Osteoblast (primary cell): ENCODE measurements at regions not wholly inside any gene's neighbourhood (a gene's known extent, or its start where the extent isn't known, plus 50 kb on each side); places are given as distances from the start of the nearest gene placed in this dataset.
A peak's percentile ranks its signal among the peaks of the same experiment; 100 is the strongest.

Experiments used
- DNase-seq: peaks from one replicate; pipeline ENCODE4 v3.0.0; 2011; ENCODE audit warnings: low spot score, mixed read lengths; ENCODE audit not compliant: insufficient read length; ENCODE audit errors: missing footprints
- H2AFZ ChIP-seq: 2 replicates; pipeline ENCODE4 v1.6.0; 2011; ENCODE audit warnings: mild to moderate bottlenecking, low read length
- H3K27ac ChIP-seq: 2 replicates; pipeline ENCODE4 v1.5.1; 2011; ENCODE audit warnings: mild to moderate bottlenecking, low read depth, low read length, moderate library complexity
- H3K27me3 ChIP-seq: 2 replicates; pipeline ENCODE4 v1.6.0; 2012; ENCODE audit warnings: mild to moderate bottlenecking, control low read depth, inconsistent platforms, low read length, moderate library complexity; ENCODE audit not compliant: insufficient read depth
- H3K36me3 ChIP-seq: 2 replicates; pipeline ENCODE4 v1.5.1; 2011; ENCODE audit warnings: mild to moderate bottlenecking, low read length, control low read depth, moderate library complexity; ENCODE audit not compliant: insufficient read depth
- H3K4me1 ChIP-seq: 2 replicates; pipeline ENCODE4 v1.5.1; 2011; ENCODE audit warnings: mild to moderate bottlenecking, low read length, control low read depth, moderate library complexity; ENCODE audit not compliant: insufficient read depth
- H3K4me2 ChIP-seq: 2 replicates; pipeline ENCODE4 v1.6.0; 2011; ENCODE audit warnings: mild to moderate bottlenecking, low read length; ENCODE audit not compliant: insufficient read depth
- H3K4me3 ChIP-seq: fragments of 200-600 bp; sonication (generic); 3 replicates; pipeline ENCODE4 v1.5.1; 2012; ENCODE audit warnings: mild to moderate bottlenecking, low read length, inconsistent platforms; ENCODE audit not compliant: insufficient read depth
- H3K79me2 ChIP-seq: 2 replicates; pipeline ENCODE4 v1.6.0; 2012; ENCODE audit warnings: mild to moderate bottlenecking, low read length, control low read depth, inconsistent platforms; ENCODE audit not compliant: insufficient read depth
- H3K9me3 ChIP-seq: 2 replicates; pipeline ENCODE4 v1.5.1; 2011; ENCODE audit warnings: low read depth, low read length, control low read depth
- H4K20me1 ChIP-seq: 2 replicates; pipeline ENCODE4 v1.6.0; 2012; ENCODE audit warnings: mild to moderate bottlenecking, low read length, control low read depth; ENCODE audit not compliant: insufficient read depth
- TF ChIP-seq, protein P1 (sequence below): IDR thresholded peaks from 2 replicates; pipeline ENCODE4 v1.5.1; 2011; ENCODE audit warnings: mild to moderate bottlenecking, low read depth, low read length, moderate library complexity; ENCODE audit errors: extremely low read depth

DNA sequence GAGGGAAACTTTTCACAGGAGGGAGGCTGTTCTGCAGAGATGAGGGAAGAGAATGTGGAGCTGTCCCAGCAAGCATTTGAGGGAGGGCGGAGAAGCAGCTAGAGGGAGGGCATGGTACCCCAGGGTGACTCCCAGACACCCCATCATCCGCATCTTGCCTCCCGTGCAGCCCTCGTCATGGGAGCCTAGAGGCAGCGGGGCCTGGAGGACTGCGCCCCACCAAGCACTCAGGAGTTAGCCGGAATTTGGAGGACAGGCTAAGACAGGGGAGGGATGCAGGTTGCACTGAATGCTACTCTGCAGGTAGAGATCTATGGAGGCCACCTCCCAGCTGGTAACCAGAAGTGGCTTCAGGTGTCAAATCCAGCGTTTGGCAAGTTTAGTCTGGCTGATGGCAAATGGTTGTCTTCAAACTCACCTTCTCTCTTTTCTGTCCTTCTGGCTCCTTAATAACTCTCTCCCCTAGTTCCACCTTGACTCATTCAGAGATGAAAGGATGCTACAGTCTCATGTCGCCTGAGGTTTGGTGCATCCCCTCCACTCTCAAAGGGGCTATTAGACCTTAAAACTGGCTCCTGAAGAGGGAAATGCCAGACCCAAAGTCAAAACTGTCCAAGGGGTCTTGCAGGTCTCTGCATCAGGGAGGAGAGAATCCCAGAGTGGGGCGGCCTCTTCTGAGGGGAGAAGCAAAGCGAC lies 155.9 kb upstream of the TLE3 start:
- Histone ChIP-seq H3K4me2 (no peak overlapping the region), H2AFZ (no peak overlapping the region), H3K79me2 (no peaks in the 10 kb centered on the region), H3K4me3 (no peak overlapping the region), H3K27ac (no peak overlapping the region), H3K9me3 (no peaks in the 10 kb centered on the region), H3K4me1 (peaks cover 5% of the 10 kb centered on the region), H4K20me1 (no peaks in the 10 kb centered on the region), H3K36me3 (no peaks in the 10 kb centered on the region), H3K27me3 (peaks cover 12% of the 10 kb centered on the region)
- TF ChIP-seq, protein P1, sequence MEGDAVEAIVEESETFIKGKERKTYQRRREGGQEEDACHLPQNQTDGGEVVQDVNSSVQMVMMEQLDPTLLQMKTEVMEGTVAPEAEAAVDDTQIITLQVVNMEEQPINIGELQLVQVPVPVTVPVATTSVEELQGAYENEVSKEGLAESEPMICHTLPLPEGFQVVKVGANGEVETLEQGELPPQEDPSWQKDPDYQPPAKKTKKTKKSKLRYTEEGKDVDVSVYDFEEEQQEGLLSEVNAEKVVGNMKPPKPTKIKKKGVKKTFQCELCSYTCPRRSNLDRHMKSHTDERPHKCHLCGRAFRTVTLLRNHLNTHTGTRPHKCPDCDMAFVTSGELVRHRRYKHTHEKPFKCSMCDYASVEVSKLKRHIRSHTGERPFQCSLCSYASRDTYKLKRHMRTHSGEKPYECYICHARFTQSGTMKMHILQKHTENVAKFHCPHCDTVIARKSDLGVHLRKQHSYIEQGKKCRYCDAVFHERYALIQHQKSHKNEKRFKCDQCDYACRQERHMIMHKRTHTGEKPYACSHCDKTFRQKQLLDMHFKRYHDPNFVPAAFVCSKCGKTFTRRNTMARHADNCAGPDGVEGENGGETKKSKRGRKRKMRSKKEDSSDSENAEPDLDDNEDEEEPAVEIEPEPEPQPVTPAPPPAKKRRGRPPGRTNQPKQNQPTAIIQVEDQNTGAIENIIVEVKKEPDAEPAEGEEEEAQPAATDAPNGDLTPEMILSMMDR = no peak
- DNase-seq = peak; percentile 18

DNA sequence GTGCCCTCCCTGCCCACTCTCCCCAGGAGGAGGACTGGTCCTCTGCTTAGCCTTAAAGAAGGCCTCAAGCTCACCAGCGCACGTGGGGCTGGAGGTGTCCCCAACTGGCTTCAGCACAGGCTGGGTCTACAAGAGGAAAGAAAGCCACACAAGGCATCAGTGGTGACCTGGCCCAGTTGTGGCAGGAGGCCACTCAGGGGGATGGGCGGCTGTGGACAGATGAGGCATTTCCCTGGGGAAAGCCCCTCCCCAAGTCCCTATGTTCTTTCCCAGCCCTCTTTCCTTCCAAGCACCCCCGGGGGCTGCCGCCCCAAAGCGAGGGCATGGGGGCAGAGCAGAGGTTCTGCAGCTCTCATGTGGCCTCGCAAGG lies 155.2 kb upstream of the TLE3 start:
- Histone ChIP-seq H3K27ac (no peak overlapping the region), H3K27me3 (peaks cover 12% of the 10 kb centered on the region), H3K36me3 (no peaks in the 10 kb centered on the region), H3K79me2 (no peaks in the 10 kb centered on the region), H3K4me2 (no peak overlapping the region), H3K4me1 (no peaks in the 10 kb centered on the region), H3K4me3 (no peak overlapping the region), H4K20me1 (no peaks in the 10 kb centered on the region), H2AFZ (no peak overlapping the region), H3K9me3 (no peaks in the 10 kb centered on the region)
- TF ChIP-seq, protein P1 = no peak
- peak; percentile 19 for DNase-seq

DNA sequence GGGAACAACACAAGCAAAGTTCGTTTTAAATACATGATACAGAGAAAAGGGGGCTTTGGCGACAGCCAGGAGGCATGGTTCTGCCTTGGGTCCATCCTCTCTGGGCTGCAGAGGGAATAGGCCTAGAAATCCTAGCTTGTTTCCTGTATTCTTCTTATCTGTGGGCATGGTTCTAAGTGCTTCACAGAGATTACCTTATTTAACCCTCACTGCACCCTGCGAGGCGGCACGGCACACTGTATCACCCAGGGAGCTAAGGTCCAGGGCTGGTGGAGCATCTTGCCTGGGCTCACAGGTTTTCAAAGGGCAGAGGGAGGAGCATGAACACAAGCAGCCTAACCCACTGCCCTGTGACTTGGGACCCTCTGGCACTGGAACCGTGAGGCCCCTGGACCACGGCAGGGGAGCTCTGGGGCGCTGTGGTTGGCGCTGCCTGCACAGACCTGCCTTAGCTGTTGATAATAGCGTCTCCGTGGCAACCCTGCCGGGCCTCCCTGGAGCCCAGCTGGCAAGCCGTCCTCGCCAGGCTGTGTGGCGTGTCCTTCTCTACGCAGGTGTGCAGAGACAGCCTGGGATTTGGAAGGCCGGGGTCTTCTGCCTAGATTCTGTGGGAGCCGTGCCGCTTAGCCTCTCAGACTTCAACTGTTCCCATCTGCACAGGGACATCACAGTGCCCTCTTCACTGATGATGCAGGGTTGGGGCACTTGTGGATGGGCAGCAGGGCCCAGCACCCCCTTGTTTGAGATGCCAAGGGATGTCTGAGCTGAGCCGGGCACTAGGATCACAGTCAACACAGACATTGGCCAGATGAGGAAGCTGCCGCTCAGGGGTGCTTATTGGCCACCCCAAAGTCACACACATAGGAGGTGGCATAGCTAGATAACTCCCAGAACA lies 154.6 kb upstream of the TLE3 start:
- TF ChIP-seq, protein P1 = no peak
- H3K4me2 ChIP-seq = no peak overlapping the region
- no peaks in the 10 kb centered on the region for H3K9me3 ChIP-seq
- H4K20me1 ChIP-seq = no peaks in the 10 kb centered on the region
- no peaks in the 10 kb centered on the region for H3K79me2 ChIP-seq
- peaks cover 12% of the 10 kb centered on the region for H3K27me3 ChIP-seq
- no peaks in the 10 kb centered on the region for H3K4me1 ChIP-seq
- no peaks in the 10 kb centered on the region for H3K36me3 ChIP-seq
- no peak overlapping the region for H3K4me3 ChIP-seq
- peak; percentile 42 for DNase-seq
- H2AFZ ChIP-seq = no peak overlapping the region
- H3K27ac ChIP-seq = no peak overlapping the region
